ENCODE measurements at regions not wholly inside any gene's neighbourhood (a gene's known extent, or its start where the extent isn't known, plus 50 kb on each side); places are given as distances from the start of the nearest gene placed in this dataset.

DNA sequence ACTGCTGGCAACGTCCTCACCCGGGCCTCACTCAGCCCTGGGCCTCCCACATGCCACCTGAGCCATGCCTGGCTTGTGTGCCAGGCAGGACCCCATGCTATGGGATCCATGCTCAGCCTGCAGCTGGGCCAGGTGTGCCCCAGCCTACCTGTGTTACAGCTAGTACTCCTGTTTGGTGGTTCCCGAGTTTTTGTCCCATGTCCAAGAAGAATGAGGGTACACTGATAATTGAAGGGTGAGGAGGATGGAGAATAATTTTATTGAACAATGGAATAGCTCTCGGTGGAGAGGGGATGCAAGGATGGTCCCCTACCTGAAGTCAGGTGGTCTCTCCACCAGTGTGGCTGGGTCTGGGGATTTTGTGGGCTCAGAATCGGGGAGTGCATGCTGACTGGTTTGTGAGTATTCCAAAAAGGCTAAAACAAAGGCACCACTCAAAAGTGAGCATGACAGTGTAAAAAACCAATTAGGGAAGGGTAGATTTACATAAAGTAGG is 137.9 kb downstream of the TNFSF18 start:
- no peak for DNase-seq
- Histone ChIP-seq H3K27ac (no peak overlapping the region), H3K4me1 (peaks cover 10% of the 10 kb centered on the region), H3K36me3 (no peaks in the 10 kb centered on the region), H3K27me3 (no peaks in the 10 kb centered on the region), H3K9me3 (replicated peaks) (peaks cover 7% of the 10 kb centered on the region), H3K4me3 (no peak overlapping the region)

DNA sequence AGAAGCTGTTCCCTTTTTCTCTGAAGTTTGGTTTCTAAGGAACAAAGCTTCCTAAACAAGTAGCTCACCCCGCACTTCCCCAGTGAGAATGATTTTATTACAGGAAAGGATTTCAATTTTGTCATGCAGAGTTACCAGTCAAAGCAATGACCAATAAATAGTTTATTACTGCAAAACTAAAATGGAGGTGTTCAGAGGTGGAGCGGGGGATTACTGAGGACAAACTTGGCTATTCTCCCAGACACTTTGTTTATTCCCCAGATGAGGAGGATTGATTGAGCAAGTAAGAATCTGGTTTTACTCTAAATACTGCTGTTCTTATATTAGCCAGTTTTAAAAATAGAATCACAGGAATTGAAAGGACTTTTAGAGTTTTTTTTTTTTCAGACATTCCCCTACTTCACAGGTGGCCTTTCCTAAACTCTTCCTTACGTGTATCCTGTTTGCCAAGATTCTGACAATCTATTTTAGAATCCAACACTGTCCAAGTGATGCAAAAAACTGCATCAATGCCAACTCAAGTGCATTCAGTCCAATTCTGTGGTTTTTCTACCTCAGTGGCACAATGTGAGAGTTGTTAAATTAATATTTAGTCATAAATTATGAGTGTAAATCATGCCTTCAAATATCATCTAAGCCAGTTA is 136.1 kb downstream of the TNFSF18 start:
- Histone ChIP-seq H3K36me3 (no peaks in the 10 kb centered on the region), H3K27ac (no peak overlapping the region), H3K4me1 (peaks cover 20% of the 10 kb centered on the region), H3K27me3 (no peaks in the 10 kb centered on the region), H3K9me3 (replicated peaks) (peaks cover 7% of the 10 kb centered on the region), H3K4me3 (no peak overlapping the region)
- DNase-seq: no peak

DNA sequence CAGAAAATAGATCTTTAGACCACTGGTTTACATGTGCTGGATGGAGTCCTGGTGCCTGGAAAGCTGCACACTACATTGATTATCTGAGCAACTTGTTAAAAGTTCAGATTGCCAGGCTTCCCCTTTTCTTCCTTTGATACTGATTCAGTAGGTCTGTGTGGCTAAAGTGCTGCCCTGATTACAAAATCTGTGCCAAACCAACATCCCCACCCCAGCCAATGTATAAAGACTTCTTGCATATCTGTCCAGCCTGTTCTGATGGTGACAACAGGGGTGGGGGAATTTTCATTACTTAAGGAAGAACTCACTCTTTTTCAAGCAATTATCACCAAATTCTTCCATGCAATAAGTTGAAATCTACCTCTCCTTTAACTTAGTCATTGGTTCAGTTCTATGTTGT is 135.5 kb downstream of the TNFSF18 start:
- Histone ChIP-seq H3K9me3 (replicated peaks) (peaks cover 7% of the 10 kb centered on the region), H3K36me3 (no peaks in the 10 kb centered on the region), H3K4me3 (no peak overlapping the region), H3K27me3 (no peaks in the 10 kb centered on the region), H3K27ac (no peak overlapping the region), H3K4me1 (peaks cover 15% of the 10 kb centered on the region)
- no peak for DNase-seq

- Histone ChIP-seq H3K27me3 (no peaks in the 10 kb centered on the region), H3K4me3 (no peak overlapping the region), H3K36me3 (no peaks in the 10 kb centered on the region), H3K27ac (no peak overlapping the region), H3K4me1 (peaks cover 14% of the 10 kb centered on the region), H3K9me3 (replicated peaks) (peaks cover 4% of the 10 kb centered on the region)
- no peak for DNase-seq
Observed at GRCh38 chr1:172916116-172916515, 134.6 kb downstream of the TNFSF18 start.

DNA sequence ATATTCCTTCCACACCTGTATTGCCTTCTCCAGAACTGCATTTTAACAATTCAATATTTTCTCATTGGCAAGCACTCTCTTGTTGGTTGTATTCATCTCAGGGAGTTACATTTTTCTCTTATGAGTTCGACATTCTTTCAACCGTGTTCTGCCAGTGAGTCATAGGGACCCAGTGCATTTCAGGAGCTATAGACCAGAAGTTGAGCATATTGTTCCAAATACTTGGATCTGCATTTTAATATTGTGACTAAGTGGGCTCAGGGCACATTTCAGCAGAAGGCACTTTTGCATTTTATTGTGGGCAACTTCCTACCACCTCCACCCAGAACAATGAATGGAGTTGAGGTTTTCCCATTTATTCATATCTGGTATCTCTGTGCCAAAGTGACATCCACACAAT is 132.8 kb downstream of the TNFSF18 start:
- DNase-seq: peak; percentile 21 to 27
- H3K27ac ChIP-seq: peak overlapping the region; percentile 48

DNA sequence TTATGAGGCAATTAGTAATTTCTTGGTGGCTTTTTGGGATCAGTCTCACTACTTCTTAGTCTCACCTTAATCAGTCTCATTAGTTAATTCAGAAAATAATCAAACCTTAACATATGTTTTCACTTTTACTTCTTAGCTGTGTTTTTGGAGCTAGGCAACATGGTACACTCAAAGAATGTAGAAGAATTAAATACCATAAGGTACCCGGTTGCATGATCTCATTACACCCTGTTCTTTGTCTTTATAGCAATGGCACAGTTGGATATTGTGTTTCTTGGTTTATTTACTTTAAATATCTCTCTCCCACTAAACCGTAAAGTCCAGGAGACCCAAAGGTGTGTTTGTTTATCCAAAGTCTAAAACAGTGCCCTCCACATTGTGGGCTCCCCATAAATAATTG is 132.3 kb downstream of the TNFSF18 start:
- H3K27ac ChIP-seq: peak overlapping the region; percentile 48
- no peaks in the 10 kb centered on the region; the same call in 1 of the 2 replicates for H3K9me3 ChIP-seq (replicated peaks)
- H3K4me3 ChIP-seq: no peak overlapping the region
- no peaks in the 10 kb centered on the region for H3K36me3 ChIP-seq
- DNase-seq: no peak
- H3K4me1 ChIP-seq: peaks cover 14% of the 10 kb centered on the region
- H3K27me3 ChIP-seq: no peaks in the 10 kb centered on the region

More for the DNA sequence above, 132.8 kb downstream of the TNFSF18 start:
- peaks cover 14% of the 10 kb centered on the region for H3K4me1 ChIP-seq
- no peaks in the 10 kb centered on the region for H3K27me3 ChIP-seq
- H3K4me3 ChIP-seq: no peak overlapping the region
- no peaks in the 10 kb centered on the region for H3K36me3 ChIP-seq
- H3K9me3 ChIP-seq (replicated peaks): peaks cover 4% of the 10 kb centered on the region

- Histone ChIP-seq H3K27ac (no peak overlapping the region), H3K4me3 (no peak overlapping the region), H3K36me3 (no peaks in the 10 kb centered on the region), H3K27me3 (no peaks in the 10 kb centered on the region), H3K9me3 (replicated peaks) (no peaks in the 10 kb centered on the region; the same call in 1 of the 2 replicates), H3K4me1 (no peaks in the 10 kb centered on the region)
- no peak for DNase-seq
Observed at GRCh38 chr1:172926070-172926469, 124.7 kb downstream of the TNFSF18 start.

- no peak overlapping the region for H3K27ac ChIP-seq
- no peaks in the 10 kb centered on the region for H3K27me3 ChIP-seq
- no peak for DNase-seq
- no peak overlapping the region for H3K4me3 ChIP-seq
- H3K4me1 ChIP-seq: peaks cover 6% of the 10 kb centered on the region
- 0 out of 2 replicates have a peak, but pooled peaks cover 2% of the 10 kb centered on the region for H3K9me3 ChIP-seq (replicated peaks)
- no peaks in the 10 kb centered on the region for H3K36me3 ChIP-seq
Observed at GRCh38 chr1:172928412-172928811, 122.3 kb downstream of the TNFSF18 start.

- DNase-seq: no peak
- H3K4me1 ChIP-seq: peaks cover 9% of the 10 kb centered on the region
- no peak overlapping the region for H3K4me3 ChIP-seq
- H3K9me3 ChIP-seq (replicated peaks): 0 out of 2 replicates have a peak, but pooled peaks cover 2% of the 10 kb centered on the region
- no peaks in the 10 kb centered on the region for H3K36me3 ChIP-seq
- H3K27me3 ChIP-seq: no peaks in the 10 kb centered on the region
- H3K27ac ChIP-seq: no peak overlapping the region
Observed at GRCh38 chr1:172929006-172929405, 121.7 kb downstream of the TNFSF18 start.

DNA sequence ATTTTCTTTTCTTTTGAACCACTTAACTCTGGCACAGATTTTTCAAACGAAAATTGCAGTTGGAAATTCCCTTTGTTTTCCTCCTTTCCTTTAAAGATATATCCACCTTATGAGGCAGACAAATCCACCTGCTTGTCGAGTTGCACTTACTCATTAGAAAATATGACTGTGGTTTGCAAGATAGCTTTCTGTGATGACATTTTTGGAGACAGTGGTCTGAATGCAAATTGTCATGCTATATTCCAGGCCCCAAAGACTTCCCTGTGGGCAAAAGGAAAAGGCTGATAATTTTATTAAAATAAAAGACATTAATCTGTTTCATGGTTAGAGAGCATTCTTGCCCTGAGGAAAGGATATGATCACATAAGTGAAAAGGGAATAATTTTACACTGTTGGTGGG is 120.6 kb downstream of the TNFSF18 start:
- no peak overlapping the region for H3K27ac ChIP-seq
- peaks cover 18% of the 10 kb centered on the region for H3K4me1 ChIP-seq
- H3K9me3 ChIP-seq (replicated peaks): 0 out of 2 replicates have a peak, but pooled peaks cover 2% of the 10 kb centered on the region
- DNase-seq: no peak
- no peaks in the 10 kb centered on the region for H3K27me3 ChIP-seq
- no peak overlapping the region for H3K4me3 ChIP-seq
- H3K36me3 ChIP-seq: no peaks in the 10 kb centered on the region

GRCh38 chr1:172931340-172931739 is 119.4 kb downstream of the TNFSF18 start:
- Histone ChIP-seq H3K9me3 (replicated peaks) (0 out of 2 replicates have a peak, but pooled peaks cover 2% of the 10 kb centered on the region), H3K4me1 (peaks cover 18% of the 10 kb centered on the region), H3K27ac (no peak overlapping the region), H3K4me3 (no peak overlapping the region), H3K36me3 (no peaks in the 10 kb centered on the region), H3K27me3 (no peaks in the 10 kb centered on the region)
- DNase-seq: no peak

GRCh38 chr1:172931761-172932160 is 119.0 kb downstream of the TNFSF18 start:
- peaks cover 18% of the 10 kb centered on the region for H3K4me1 ChIP-seq

DNA sequence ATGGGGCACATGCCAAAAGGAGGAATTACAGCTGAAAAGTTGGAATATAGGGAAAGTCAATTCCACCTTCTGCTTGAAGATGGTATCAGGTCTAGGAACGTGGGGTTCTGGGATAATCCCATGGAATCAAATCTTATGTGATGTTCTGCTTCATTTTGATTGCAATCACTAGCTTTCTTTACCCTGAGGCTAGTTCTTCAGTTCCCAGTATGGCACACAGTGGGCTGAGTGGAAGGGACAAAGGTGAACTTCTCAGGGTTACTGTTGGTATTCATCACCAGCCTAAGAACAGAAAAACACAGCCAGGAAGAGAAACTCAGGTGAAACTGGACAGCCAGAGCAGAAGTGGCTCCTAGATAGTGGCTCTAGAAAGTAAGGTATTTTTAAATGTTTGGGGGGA is 117.8 kb downstream of the TNFSF18 start:
- no peak overlapping the region for H3K4me3 ChIP-seq
- no peak overlapping the region; the same call in 1 of the 2 replicates for H3K27ac ChIP-seq
- no peaks in the 10 kb centered on the region for H3K36me3 ChIP-seq
- 0 out of 2 replicates have a peak, but pooled peaks cover 2% of the 10 kb centered on the region for H3K9me3 ChIP-seq (replicated peaks)
- no peaks in the 10 kb centered on the region for H3K27me3 ChIP-seq
- no peak for DNase-seq
- peaks cover 18% of the 10 kb centered on the region for H3K4me1 ChIP-seq

More at GRCh38 chr1:172931761-172932160, 119.0 kb downstream of the TNFSF18 start:
- 0 out of 2 replicates have a peak, but pooled peaks cover 2% of the 10 kb centered on the region for H3K9me3 ChIP-seq (replicated peaks)
- H3K36me3 ChIP-seq: no peaks in the 10 kb centered on the region
- H3K27ac ChIP-seq: no peak overlapping the region
- no peaks in the 10 kb centered on the region for H3K27me3 ChIP-seq
- no peak for DNase-seq
- H3K4me3 ChIP-seq: no peak overlapping the region

DNA sequence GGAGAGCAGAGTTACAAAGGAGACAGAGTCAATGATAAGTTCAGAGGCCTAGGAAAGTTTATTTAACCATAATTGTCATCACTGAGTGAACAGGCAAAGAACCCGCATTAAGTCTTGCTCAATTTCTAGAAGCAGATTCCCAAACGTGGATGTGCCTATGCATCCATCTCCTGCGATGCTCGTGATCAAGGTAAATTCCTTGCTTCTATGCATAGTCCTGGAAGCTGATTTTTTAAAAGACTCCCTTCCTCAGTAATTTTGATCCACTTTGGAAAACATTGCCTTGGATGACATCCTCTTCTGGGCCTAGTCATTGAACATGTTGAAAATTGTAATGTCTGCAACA is 116.4 kb downstream of the TNFSF18 start:
- peak overlapping the region; percentile 74 for H3K27ac ChIP-seq
- no peaks in the 10 kb centered on the region for H3K27me3 ChIP-seq
- no peak overlapping the region for H3K4me3 ChIP-seq
- no peaks in the 10 kb centered on the region for H3K36me3 ChIP-seq
- no peak for DNase-seq
- H3K9me3 ChIP-seq (replicated peaks): 0 out of 2 replicates have a peak, but pooled peaks cover 2% of the 10 kb centered on the region
- H3K4me1 ChIP-seq: peaks cover 18% of the 10 kb centered on the region

DNA sequence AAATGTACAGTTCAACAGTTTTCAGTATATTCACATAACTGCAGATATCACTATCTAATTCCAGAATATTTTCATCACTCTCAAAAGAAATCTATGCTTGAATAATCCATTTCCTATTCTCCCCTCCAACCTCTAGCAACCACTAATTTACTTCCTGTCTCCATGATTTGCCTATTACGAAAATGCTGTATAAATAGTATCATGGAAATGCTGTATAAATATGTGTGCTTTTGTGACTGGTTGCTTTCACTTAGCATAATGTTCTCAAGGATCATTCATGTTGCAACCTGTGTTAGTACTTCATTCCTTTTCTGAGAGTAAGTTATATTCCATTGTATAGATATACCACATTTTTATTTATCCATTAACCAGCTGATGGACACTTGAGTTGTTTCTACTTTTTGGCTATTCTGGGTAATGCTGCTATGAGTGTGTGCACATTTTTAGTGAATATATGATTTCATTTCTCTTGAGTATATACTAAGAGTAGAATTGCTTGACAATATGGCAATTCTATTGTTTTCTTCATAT is 115.6 kb downstream of the TNFSF18 start:
- no peaks in the 10 kb centered on the region for H3K36me3 ChIP-seq
- no peak overlapping the region for H3K4me3 ChIP-seq
- H3K9me3 ChIP-seq (replicated peaks): 0 out of 2 replicates have a peak, but pooled peaks cover 2% of the 10 kb centered on the region
- no peaks in the 10 kb centered on the region for H3K27me3 ChIP-seq
- H3K27ac ChIP-seq: no peak overlapping the region
- no peak for DNase-seq
- H3K4me1 ChIP-seq: peaks cover 18% of the 10 kb centered on the region
